Middle frontal gyrus (tissue), 1 donor: ENCODE measurements at regions not wholly inside any gene's neighbourhood (a gene's known extent, or its start where the extent isn't known, plus 50 kb on each side); places are given as distances from the start of the nearest gene placed in this dataset.

Experiments
- DNase-seq: peaks from one replicate; pipeline ENCODE4 v3.0.0-alpha.2; 2015; ENCODE audit warnings: low spot score; ENCODE audit errors: extremely low spot score

DNA sequence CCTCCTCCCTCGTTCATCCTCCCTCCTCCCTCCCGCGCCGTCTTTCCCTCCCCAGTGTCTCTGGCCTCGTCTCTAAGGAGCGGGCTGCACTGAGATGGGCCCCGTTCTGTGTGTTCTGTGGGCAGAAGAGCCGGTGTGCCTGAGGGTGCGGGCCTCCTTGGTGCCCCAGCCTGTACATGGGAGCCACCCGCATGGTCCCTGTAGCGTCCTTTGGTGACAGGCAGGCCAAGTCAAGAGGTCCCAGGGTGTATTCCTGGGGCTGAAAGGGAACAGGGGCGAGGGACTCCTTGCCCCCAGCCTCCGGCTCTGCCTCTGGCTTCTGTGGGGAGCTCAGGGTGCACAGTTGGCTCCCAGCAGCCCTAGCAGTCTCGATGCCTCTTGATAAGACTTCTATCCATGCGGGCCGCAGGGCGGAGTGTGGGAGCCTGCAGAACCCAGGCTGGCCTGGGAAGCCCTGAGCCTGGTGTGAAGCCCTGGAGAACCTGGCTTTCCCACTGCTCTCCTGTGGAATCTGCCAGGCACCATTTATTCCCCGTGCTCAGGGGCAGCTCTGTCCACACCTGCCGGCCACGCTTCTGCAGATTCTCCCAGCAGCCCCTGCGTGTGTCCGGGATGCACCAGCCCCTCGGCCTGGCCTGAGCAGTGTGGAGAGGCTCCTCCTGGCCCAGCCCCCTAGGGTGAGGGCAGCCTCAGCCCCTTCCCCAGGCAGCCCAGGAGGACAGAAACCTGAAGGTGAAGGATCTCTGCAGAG, 181.3 kb downstream of the KIF26A start:
- no peak for DNase-seq

GRCh38 chr14:104320611-104321086, 182.3 kb downstream of the KIF26A start:
- DNase-seq: no peak

- no peak for DNase-seq
Measured at GRCh38 chr14:104321088-104321801, 182.9 kb downstream of the KIF26A start.

DNA sequence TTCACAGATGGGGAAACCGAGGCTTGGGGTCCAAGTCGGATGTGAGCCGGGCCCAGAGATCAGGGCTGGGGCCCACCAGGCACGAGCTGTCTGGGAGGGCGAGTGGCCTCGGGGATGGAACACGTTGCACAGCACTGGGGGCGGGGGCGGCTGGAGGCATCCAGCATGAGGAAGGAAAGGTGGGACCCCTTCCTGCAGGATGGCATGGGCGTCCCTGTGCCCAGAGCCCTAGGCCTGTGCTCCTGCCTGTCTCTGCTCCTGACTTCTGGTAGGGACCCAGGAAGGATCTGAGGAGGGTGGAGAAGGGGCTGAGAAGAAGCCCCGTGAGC, 183.4 kb downstream of the KIF26A start:
- DNase-seq: no peak

GRCh38 chr14:104322531-104323366, 184.4 kb downstream of the KIF26A start:
- no peak for DNase-seq

DNA sequence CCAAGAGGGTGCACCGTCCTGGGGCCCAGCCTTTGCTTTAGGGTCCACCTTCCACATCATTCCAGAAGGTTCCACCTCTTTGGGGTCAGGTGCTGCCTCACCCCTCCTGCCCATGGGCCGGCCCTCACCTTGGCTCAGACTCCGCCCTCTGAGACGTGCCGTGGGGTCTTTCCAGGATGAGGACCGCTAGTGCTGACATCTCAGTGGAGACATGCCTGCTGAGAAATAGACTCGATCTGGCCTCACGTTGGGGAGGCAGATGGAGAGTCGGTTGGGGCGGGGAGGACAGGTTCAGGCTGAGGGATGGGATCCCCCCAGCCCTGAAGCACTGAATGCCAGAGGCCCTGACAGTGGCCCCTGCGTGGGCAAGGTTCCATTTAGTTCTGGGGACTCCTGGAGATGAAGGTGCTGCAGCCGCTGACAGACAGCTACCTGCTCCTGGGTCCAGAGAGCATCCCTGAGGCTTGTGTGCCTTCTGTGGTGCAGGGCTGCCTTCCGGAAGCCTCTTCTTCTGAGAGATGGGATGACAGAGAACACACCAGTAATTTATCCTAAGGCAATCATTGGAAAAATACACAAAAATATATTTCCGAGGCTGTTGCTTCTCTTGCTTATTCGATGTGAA, 185.3 kb downstream of the KIF26A start:
- DNase-seq: no peak

DNA sequence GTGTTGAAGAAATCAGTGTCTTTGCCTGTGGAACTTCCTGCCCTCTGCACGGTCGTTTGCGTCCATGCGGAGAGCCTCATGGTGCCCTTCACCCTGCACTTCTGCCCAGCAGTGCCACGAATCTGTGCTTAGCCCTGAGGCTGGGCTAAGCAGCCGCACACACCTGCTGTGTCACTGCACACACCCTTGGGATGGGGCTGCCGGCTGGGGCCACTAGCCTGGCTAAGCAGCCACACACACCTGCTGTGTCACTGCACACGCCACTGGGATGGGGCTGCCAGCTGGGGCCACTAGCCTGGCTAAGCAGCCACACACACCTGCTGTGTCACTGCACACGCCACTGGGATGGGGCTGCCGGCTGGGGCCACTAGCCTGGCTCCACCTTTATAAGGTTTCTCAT, 188.5 kb downstream of the KIF26A start:
- no peak for DNase-seq

DNA sequence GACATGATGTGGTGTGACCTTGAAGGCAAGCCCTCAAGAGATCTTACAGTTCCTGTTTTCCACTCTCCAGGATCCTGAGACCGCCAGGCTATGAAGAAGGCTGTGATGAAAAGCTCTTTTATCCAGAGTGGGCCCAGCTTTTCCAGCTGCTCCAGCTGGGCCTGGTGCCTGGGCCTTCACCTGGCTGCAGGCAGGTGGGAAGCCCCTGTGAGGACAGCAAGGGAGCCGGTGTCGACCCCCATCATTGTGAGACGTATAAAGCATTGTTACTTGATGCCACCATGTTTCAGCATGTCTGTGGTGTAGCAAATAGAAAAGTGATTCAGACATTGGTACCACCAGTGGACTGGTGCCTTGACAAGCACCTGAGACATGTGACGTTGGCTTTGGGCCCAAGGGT, 190.2 kb downstream of the KIF26A start:
- DNase-seq: no peak

DNA sequence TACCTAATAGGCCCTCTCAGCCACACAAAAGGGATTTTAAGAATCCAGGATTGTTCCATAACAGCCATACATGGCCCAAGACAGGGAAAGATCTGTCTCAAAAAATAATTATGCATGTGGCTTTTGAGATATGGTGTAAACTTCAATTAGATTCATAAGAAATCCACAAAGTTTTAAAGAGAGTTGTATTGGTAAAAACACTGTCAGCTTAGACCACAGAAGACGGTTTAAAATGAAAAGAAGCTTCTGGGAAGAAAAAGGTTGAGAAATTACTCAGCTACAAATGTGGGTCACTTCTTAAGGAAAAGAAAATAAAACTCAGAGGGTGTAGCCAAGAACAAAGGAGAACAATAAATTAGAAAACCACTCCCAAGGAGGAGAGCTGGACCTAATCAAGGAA, 191.4 kb downstream of the KIF26A start:
- DNase-seq: no peak

DNA sequence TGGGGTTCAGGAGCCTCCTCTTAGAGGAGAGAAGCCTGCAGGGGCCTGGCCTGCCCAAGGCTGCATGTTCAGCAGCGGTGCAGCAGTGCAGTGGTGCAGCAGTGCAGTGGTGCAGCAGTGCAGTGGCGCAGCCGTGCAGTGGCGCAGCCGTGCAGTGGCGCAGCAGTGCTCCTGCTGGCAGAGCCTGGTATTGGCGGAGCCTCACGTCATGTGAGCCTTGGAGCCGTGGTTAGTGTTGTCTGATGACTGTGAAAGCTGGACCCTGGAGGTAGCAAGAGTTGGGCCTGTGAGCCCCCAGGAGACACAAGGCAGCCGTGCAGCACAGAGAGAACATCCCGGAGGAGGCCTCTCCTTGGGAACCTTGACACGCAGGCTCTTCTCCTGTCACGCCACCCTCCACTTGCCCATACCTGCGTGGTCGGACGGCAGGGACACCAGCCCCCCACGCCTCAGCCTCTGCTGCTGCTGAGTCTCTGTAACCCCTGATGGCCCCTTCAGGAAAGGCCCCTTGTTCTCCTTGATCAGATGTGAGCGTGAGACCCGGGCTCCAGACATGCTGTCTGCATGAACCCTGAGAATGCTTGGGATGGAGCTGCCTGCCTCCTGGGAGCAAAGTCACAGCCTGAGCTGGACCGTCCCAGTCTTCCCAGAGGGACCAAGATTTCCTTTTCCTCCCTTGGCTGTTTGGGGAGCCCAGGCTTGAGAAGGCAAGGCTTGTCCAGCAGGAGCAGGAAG, 193.7 kb downstream of the KIF26A start:
- no peak for DNase-seq

DNA sequence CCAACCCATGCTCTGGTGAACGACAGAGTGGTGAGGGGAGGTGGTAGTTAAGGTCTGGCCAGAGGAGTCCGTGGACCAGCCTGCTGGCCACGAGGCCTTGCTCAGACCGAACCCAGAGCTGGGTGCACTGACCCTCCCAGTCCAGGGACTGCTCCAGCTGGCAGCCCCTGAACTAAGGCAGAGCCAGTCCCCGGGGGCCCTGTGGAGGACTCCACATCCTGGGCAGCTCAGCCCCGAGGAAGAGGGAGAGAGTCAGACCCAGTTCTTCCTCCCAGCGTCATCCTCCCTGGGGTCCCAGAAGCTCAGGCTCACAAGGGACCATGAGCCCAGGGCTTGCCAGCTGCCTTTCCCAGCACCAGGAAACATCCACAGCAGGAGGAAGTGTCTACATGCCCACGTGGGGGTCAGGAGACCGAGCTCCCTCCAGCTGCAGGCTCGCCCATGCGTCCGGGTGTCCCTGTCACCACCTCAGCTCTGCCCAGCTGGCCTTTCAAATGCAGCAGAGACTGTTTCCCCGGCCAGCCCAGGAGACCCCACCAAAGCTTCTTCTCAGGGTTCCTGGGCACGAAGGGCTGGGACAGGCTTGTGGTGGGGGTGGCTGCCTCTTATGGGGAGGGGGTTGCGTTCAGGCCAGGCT, 194.4 kb downstream of the KIF26A start:
- DNase-seq: no peak

GRCh38 chr14:104333646-104334423, 195.4 kb downstream of the KIF26A start:
- DNase-seq: no peak

DNA sequence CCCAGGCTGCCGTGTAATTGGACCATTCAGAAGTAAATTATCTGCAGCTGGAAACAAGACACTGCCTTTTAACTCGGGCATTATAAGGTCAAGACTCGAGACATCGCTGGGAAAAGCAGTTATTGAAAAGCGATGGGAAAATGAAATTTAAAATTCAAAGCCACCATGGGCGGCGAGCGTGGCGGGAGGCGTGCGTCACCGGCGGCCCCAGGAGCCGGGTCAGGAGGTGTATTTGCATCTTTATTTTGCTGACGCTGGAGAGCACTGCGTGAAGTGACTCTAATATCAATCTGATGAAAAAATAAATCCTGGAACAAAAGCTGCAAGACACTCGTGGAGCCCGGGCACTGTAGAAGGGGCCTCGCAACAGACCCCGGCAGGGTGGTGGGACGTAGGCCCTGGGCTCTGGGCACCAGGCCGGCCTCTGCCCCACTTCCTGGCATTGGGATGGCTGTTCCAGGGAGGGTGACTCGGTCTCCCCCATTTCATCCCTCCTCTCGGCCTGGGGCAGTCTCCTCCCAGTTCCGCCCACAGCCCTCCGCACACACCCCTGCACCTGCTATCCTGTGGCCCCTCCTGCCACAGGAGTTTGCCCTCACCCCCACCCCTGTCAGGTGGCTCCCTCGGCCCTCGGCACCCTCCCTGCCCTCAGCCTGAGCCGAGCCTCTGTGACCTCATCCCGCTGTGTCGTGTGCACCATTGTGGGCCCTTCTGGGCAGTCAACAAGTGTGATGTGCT, 196.2 kb downstream of the KIF26A start:
- DNase-seq: no peak

GRCh38 chr14:104335176-104335575, 196.8 kb downstream of the KIF26A start:
- DNase-seq: no peak

DNA sequence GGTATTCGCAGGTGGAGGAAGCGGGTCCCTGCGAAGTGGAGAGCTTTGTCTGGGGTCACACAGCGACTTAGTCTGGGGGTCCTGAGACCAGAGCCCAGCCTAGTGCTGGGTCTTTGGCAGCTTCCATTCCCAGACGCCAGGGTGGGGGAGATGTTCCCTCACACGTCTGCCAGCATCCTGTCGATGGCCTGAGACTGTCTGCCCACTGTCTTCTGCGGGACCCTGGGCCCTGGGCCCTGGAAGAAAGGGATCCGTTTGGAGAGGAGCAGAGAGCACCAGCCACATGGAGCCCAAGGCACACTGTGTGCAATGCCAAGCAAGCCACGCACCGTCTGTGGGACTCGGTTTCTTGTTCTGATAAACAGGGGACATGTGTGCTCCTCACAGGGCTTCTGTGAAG, 197.2 kb downstream of the KIF26A start:
- DNase-seq: no peak

DNA sequence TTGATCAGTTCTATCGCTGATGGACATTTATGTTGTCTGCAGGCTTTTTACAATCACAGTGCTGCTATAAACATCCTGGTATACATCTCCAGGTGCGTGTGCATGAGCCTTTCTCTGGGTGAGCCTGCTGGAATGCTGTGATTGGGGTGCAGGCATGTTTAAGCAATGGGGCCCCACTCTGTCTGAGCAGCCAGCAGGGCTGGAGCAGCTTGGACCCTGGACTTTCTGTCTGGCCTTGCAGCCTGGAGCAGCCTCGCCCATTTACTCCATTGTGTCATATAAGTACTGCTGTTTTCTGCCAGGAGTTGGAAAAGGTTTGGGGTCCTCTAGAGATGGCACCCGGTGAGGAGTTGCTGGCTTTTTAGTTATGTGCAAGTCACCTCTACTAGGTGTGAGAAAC, 199.0 kb downstream of the KIF26A start:
- DNase-seq: no peak

GRCh38 chr14:104339361-104339760, 201.0 kb downstream of the KIF26A start:
- no peak for DNase-seq

DNA sequence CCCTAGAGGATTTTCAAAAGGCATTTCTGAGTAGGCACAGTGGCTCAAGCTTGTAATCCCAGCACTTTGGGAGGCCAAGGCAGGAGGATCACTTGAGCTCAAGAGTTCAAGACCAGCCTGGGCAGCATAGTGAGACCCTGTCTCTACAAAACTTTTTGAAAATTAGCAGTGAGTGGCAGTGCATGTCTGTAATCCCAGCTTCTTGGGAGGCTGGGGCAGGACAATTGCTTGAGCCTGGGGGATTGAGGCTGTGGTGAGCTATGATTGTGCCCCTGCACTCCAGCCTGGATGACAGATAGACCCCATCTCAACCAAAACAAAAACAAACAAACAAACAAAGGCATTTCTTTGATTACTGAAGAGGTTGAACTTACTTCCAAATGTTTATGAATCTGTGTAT, 201.4 kb downstream of the KIF26A start:
- no peak for DNase-seq
